ENCODE measurements at regions not wholly inside any gene's neighbourhood (a gene's known extent, or its start where the extent isn't known, plus 50 kb on each side); places are given as distances from the start of the nearest gene placed in this dataset.

- no peak for DNase-seq (ENCODE audit: extremely low spot score, unreplicated experiment)
- TF ChIP-seq CTCF (IDR thresholded peaks at IDR 0.05): no peak
- peaks cover 29% of the 10 kb centered on the region for H3K4me1 Mint-ChIP-seq (ENCODE audit: unreplicated experiment)
- H3K27me3 Mint-ChIP-seq (ENCODE audit: unreplicated experiment): no peaks in the 10 kb centered on the region
- H3K27ac Mint-ChIP-seq (ENCODE audit: unreplicated experiment): no peak overlapping the region
- peaks cover 6% of the 10 kb centered on the region for H3K9me3 Mint-ChIP-seq (ENCODE audit: unreplicated experiment)
- no peaks in the 10 kb centered on the region for H3K36me3 Mint-ChIP-seq (ENCODE audit: unreplicated experiment)
- no peak overlapping the region for H3K4me3 Mint-ChIP-seq (ENCODE audit: unreplicated experiment)
Observed at GRCh38 chr9:69980041-69980440, 63.6 kb upstream of the MAMDC2 start.

GRCh38 chr9:69980591-69980990 is 63.1 kb upstream of the MAMDC2 start:
- Mint-ChIP-seq H3K9me3 (ENCODE audit: unreplicated experiment) (peaks cover 6% of the 10 kb centered on the region), H3K36me3 (ENCODE audit: unreplicated experiment) (no peaks in the 10 kb centered on the region), H3K27ac (ENCODE audit: unreplicated experiment) (no peak overlapping the region), H3K4me1 (ENCODE audit: unreplicated experiment) (peaks cover 28% of the 10 kb centered on the region), H3K27me3 (ENCODE audit: unreplicated experiment) (no peaks in the 10 kb centered on the region), H3K4me3 (ENCODE audit: unreplicated experiment) (no peak overlapping the region)
- DNase-seq (ENCODE audit: extremely low spot score, unreplicated experiment): no peak
- TF ChIP-seq CTCF (IDR thresholded peaks at IDR 0.05): no peak

GRCh38 chr9:69981686-69982445 is 61.8 kb upstream of the MAMDC2 start:
- no peaks in the 10 kb centered on the region for H3K36me3 Mint-ChIP-seq (ENCODE audit: unreplicated experiment)
- no peak for TF ChIP-seq CTCF (IDR thresholded peaks at IDR 0.05)
- no peak overlapping the region for H3K4me3 Mint-ChIP-seq (ENCODE audit: unreplicated experiment)
- H3K27ac Mint-ChIP-seq (ENCODE audit: unreplicated experiment): no peak overlapping the region
- H3K27me3 Mint-ChIP-seq (ENCODE audit: unreplicated experiment): no peaks in the 10 kb centered on the region
- peaks cover 6% of the 10 kb centered on the region for H3K9me3 Mint-ChIP-seq (ENCODE audit: unreplicated experiment)
- no peak for DNase-seq (ENCODE audit: extremely low spot score, unreplicated experiment)
- H3K4me1 Mint-ChIP-seq (ENCODE audit: unreplicated experiment): peaks cover 17% of the 10 kb centered on the region

GRCh38 chr9:69984831-69985230 is 58.8 kb upstream of the MAMDC2 start:
- no peak overlapping the region for H3K4me3 Mint-ChIP-seq (ENCODE audit: unreplicated experiment)
- no peaks in the 10 kb centered on the region for H3K27me3 Mint-ChIP-seq (ENCODE audit: unreplicated experiment)
- peaks cover 4% of the 10 kb centered on the region for H3K9me3 Mint-ChIP-seq (ENCODE audit: unreplicated experiment)
- H3K36me3 Mint-ChIP-seq (ENCODE audit: unreplicated experiment): peaks cover 2% of the 10 kb centered on the region
- no peak for TF ChIP-seq CTCF (IDR thresholded peaks at IDR 0.05)
- no peak for DNase-seq (ENCODE audit: extremely low spot score, unreplicated experiment)
- H3K27ac Mint-ChIP-seq (ENCODE audit: unreplicated experiment): no peak overlapping the region
- H3K4me1 Mint-ChIP-seq (ENCODE audit: unreplicated experiment): peaks cover 17% of the 10 kb centered on the region

GRCh38 chr9:69985971-69986370 is 57.7 kb upstream of the MAMDC2 start:
- Mint-ChIP-seq H3K27ac (ENCODE audit: unreplicated experiment) (no peak overlapping the region), H3K4me1 (ENCODE audit: unreplicated experiment) (peaks cover 13% of the 10 kb centered on the region)
- TF ChIP-seq CTCF (IDR thresholded peaks at IDR 0.05): no peak

More at GRCh38 chr9:69985971-69986370, 57.7 kb upstream of the MAMDC2 start:
- no peak for DNase-seq (ENCODE audit: extremely low spot score, unreplicated experiment)
- Mint-ChIP-seq H3K9me3 (ENCODE audit: unreplicated experiment) (no peaks in the 10 kb centered on the region), H3K27me3 (ENCODE audit: unreplicated experiment) (no peaks in the 10 kb centered on the region), H3K4me3 (ENCODE audit: unreplicated experiment) (no peak overlapping the region), H3K36me3 (ENCODE audit: unreplicated experiment) (peaks cover 2% of the 10 kb centered on the region)
